OCI-LY1 (cell line): ENCODE measurements at regions not wholly inside any gene's neighbourhood (a gene's known extent, or its start where the extent isn't known, plus 50 kb on each side); places are given as distances from the start of the nearest gene placed in this dataset.

ENCODE experiments used
- CTCF ChIP-seq: fragments of 200-600 bp; sonication (generic), shearing (Covaris generic); IDR thresholded peaks from 2 replicates; pipeline ENCODE4 v1.5.1; 2017; ENCODE audit warnings: mild to moderate bottlenecking, antibody characterized with exemption, low read length, moderate library complexity, mixed read lengths
- EZH2 ChIP-seq: fragments of 200-600 bp; sonication (generic), shearing (Covaris generic); IDR thresholded peaks from 2 replicates; pipeline ENCODE4 v1.8.0; 2017; ENCODE audit warnings: borderline replicate concordance, mixed run types, mild to moderate bottlenecking, antibody characterized with exemption, low read length, moderate library complexity, mixed read lengths

DNA sequence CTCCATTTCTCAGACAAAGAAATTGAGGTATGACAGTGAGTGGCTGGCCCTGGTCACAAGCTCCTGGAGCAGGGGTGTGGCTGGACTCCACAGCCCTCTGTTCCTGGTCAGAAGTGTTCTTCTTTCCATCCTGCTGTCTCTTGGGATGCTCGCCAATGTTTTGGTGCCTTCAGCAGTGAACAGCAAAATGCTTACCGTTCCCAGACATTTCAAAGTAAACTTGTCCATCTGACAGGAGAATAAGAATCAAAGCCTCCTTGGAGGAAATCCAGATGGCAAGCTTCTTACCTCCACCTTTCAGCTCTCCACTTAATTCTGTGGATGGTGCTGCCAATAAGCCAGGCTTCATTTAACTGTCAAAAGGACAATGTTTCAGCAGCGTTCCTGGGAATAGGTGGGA, 954.1 kb downstream of the UQCRFS1 start:
- TF ChIP-seq EZH2 (no peak), CTCF (no peak)
